ENCODE measurements at regions not wholly inside any gene's neighbourhood (a gene's known extent, or its start where the extent isn't known, plus 50 kb on each side); places are given as distances from the start of the nearest gene placed in this dataset.
A peak's percentile ranks its signal among the peaks of the same experiment; 100 is the strongest.

DNA sequence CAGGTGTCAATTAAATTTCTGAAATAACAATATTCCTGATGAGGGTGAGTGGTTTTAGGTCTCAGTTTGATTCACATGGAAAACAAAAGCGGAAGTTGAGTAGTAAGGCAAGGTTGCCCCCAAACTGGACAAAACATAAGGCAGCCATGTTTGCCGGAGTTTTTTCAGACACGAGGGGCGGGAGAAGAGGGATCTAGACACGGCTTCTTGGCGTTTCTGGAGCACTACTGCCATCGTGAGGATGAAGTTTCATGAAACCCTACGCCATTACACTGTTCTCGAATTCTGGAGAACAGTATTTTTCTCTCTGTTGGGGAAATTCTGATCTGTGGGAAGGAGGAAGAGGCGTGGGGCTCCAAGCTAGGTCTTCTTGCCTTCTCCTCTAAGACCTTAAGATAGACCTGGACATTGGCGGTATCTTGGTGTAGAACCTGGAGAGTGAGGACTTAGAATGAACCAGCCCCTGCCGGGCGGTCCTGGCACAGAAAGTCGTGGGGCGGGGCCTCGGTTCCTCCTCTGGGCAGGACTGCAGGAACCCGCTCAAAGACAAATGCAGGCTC lies 160.3 kb downstream of the OR13H1 start:
- Histone ChIP-seq H3K36me3 (ENCODE audit: control insufficient read depth, insufficient read depth, low read length) (peaks cover 85% of the 10 kb centered on the region), H3K9ac (ENCODE audit: low read depth, low read length) (no peak overlapping the region), H3K9me3 (ENCODE audit: control insufficient read depth, insufficient read depth, low read length) (peaks cover 5% of the 10 kb centered on the region), H3K4me3 (ENCODE audit: low read depth, low read length) (no peak overlapping the region), H3K27ac (ENCODE audit: low read depth, low read length) (no peak overlapping the region), H3K27me3 (ENCODE audit: control insufficient read depth, insufficient read depth, low read length) (no peaks in the 10 kb centered on the region), H3K4me1 (ENCODE audit: control insufficient read depth, insufficient read depth, low read length) (no peaks in the 10 kb centered on the region)

DNA sequence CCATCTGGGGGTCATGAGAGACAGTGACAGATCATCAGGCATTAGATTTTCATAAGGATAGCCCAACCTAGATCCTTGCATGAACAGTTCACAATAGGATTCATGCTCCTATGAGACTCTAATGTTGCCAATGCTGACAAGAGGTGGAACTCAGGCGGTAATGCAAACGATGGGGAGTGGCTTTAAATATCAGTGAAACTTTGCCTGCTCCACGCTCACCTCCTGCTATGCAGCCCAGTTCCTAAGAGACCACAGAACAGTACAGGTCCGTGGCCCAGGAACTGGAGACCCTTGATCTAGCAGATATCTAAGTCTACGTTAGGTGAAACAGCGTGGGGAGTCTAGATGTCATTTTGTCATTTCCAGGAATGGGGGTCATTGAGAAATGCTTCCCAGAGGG lies 165.7 kb downstream of the OR13H1 start:
- Histone ChIP-seq H3K27ac (ENCODE audit: low read depth, low read length) (no peak overlapping the region), H3K9ac (ENCODE audit: low read depth, low read length) (no peak overlapping the region), H3K4me1 (ENCODE audit: control insufficient read depth, insufficient read depth, low read length) (no peaks in the 10 kb centered on the region), H3K36me3 (ENCODE audit: control insufficient read depth, insufficient read depth, low read length) (peaks cover 68% of the 10 kb centered on the region), H3K9me3 (ENCODE audit: control insufficient read depth, insufficient read depth, low read length) (peaks cover 32% of the 10 kb centered on the region), H3K27me3 (ENCODE audit: control insufficient read depth, insufficient read depth, low read length) (no peaks in the 10 kb centered on the region), H3K4me3 (ENCODE audit: low read depth, low read length) (no peak overlapping the region)

DNA sequence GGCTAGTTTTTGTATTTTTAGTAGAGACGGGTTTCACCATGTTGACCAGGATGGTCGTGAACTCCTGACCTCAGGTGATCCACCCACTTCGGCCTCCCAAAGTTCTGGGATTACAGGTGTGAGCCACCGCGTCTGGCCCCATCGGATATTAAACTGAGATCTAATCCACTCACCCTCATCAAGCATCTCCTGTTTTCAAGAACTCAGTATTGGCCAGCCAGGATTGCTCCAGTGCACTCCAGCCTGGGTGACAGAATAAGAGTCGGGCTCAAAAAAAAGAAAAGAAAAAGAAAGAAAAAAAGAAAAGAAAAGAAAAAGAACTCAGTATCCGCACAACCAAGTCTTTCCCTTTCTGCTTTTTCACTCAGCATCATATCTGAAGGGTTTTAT lies 167.6 kb downstream of the OR13H1 start:
- Histone ChIP-seq H3K9me3 (ENCODE audit: control insufficient read depth, insufficient read depth, low read length) (peaks cover 32% of the 10 kb centered on the region), H3K27me3 (ENCODE audit: control insufficient read depth, insufficient read depth, low read length) (no peaks in the 10 kb centered on the region), H3K4me3 (ENCODE audit: low read depth, low read length) (no peak overlapping the region), H3K36me3 (ENCODE audit: control insufficient read depth, insufficient read depth, low read length) (peaks cover 51% of the 10 kb centered on the region), H3K9ac (ENCODE audit: low read depth, low read length) (no peak overlapping the region), H3K27ac (ENCODE audit: low read depth, low read length) (no peak overlapping the region), H3K4me1 (ENCODE audit: control insufficient read depth, insufficient read depth, low read length) (no peaks in the 10 kb centered on the region)

DNA sequence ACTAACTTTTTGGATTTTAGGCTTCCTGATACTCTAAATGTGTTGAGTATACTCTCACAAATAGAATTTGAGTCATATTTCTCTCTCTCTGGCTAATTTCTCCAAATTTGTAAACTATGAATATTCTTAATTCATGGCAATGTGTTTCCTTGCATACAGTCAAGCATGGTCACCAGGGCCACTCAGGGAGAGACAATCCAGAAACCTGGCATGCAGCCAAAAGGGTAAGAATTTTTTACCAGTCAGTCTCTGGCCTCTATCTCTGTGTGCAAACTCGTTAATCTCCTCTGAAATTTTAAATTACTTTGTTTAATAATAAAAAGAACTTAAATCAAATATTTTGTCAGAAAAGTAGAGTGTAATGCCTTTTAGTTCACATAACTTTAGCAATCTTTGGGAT lies 179.8 kb downstream of the OR13H1 start:
- no peaks in the 10 kb centered on the region for H3K27me3 ChIP-seq (ENCODE audit: control insufficient read depth, insufficient read depth, low read length)
- H3K9ac ChIP-seq (ENCODE audit: low read depth, low read length) = no peak overlapping the region
- 0 out of 2 replicates have a peak, but pooled peaks cover 4% of the 10 kb centered on the region for H3K4me1 ChIP-seq (ENCODE audit: control insufficient read depth, insufficient read depth, low read length)
- H3K36me3 ChIP-seq (ENCODE audit: control insufficient read depth, insufficient read depth, low read length) = peaks cover 57% of the 10 kb centered on the region
- H3K4me3 ChIP-seq (ENCODE audit: low read depth, low read length) = no peak overlapping the region
- H3K27ac ChIP-seq (ENCODE audit: low read depth, low read length) = no peak overlapping the region
- peaks cover 15% of the 10 kb centered on the region for H3K9me3 ChIP-seq (ENCODE audit: control insufficient read depth, insufficient read depth, low read length)

DNA sequence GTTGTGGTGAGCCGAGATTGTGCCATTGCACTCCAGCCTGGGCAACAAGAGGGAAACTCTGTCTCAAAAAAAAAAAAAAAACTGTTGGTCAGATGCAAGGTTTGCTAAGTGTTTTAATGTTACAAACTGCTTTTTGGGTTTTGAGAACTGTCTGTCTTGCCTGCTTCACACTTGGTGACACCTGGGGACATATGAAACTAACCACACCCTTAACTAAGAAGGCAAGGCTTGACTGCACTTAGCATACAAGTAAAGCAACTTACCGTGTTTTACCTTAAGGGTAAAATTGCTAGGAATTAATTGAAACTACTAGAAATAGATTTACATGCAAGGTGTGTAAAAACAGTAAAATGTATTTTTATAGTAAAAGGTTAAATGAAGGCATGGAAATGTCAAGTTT lies 180.4 kb downstream of the OR13H1 start:
- peaks cover 53% of the 10 kb centered on the region for H3K36me3 ChIP-seq (ENCODE audit: control insufficient read depth, insufficient read depth, low read length)
- H3K9ac ChIP-seq (ENCODE audit: low read depth, low read length) = no peak overlapping the region
- H3K9me3 ChIP-seq (ENCODE audit: control insufficient read depth, insufficient read depth, low read length) = peaks cover 15% of the 10 kb centered on the region
- 0 out of 2 replicates have a peak, but pooled peaks cover 4% of the 10 kb centered on the region for H3K4me1 ChIP-seq (ENCODE audit: control insufficient read depth, insufficient read depth, low read length)
- H3K27ac ChIP-seq (ENCODE audit: low read depth, low read length) = no peak overlapping the region
- no peaks in the 10 kb centered on the region for H3K27me3 ChIP-seq (ENCODE audit: control insufficient read depth, insufficient read depth, low read length)
- no peak overlapping the region for H3K4me3 ChIP-seq (ENCODE audit: low read depth, low read length)

DNA sequence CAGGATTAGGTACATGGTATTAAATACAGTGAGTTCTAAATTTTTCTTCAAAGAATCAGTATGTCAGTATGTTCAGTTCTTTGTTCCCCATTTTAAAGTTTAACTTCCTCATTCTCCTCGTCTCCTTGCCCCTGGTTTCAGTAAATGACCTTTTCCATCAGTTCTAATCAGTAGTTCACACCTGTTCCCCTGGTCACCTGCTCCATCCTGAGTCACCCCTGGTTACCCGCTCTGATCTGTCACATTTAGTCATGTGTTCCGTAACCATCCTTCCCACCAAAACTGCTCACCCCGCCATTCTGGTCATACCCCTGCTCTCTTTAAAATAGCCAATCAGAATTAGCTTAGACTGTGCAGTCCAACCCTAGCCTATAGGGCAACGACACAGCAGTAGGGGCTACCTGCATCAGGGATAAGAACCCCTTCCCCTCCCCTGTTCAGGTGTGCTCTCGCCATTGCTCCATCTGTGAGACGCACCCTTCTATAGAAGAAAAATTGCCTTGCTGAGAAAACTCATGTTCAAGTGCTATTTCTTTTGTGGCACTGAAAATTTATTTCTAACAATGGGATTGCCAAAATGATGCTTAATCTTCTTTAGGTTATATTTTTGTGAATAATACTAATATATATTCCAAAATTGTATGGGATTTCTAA lies 181.3 kb downstream of the OR13H1 start:
- peaks cover 50% of the 10 kb centered on the region for H3K36me3 ChIP-seq (ENCODE audit: control insufficient read depth, insufficient read depth, low read length)
- no peak overlapping the region for H3K27ac ChIP-seq (ENCODE audit: low read depth, low read length)
- peaks cover 15% of the 10 kb centered on the region for H3K9me3 ChIP-seq (ENCODE audit: control insufficient read depth, insufficient read depth, low read length)
- no peaks in the 10 kb centered on the region for H3K27me3 ChIP-seq (ENCODE audit: control insufficient read depth, insufficient read depth, low read length)
- H3K4me1 ChIP-seq (ENCODE audit: control insufficient read depth, insufficient read depth, low read length) = 0 out of 2 replicates have a peak, but pooled peaks cover 4% of the 10 kb centered on the region
- H3K9ac ChIP-seq (ENCODE audit: low read depth, low read length) = no peak overlapping the region
- no peak overlapping the region for H3K4me3 ChIP-seq (ENCODE audit: low read depth, low read length)

DNA sequence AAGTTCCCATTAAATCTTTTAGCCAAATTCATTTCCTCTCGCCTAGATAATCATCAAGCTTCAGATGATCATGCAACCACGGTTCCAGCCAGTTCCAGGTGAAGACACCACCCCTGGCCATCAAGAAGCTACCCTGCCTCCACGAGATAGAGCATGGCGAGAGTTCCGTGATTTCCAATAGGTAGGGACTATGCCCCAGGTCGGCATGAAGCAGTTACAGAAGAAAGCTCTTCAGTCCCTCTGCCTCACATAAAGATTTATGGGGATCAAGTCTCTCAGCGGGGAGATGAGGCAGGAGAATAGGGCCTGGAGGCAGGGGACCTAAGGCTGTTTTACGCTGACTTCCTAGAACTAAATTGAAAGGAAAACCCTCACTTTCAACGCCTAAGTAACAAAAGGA lies 183.9 kb downstream of the OR13H1 start:
- Histone ChIP-seq H3K27ac (ENCODE audit: low read depth, low read length) (no peak overlapping the region), H3K4me3 (ENCODE audit: low read depth, low read length) (no peak overlapping the region), H3K27me3 (ENCODE audit: control insufficient read depth, insufficient read depth, low read length) (no peaks in the 10 kb centered on the region), H3K4me1 (ENCODE audit: control insufficient read depth, insufficient read depth, low read length) (no peaks in the 10 kb centered on the region), H3K36me3 (ENCODE audit: control insufficient read depth, insufficient read depth, low read length) (peaks cover 62% of the 10 kb centered on the region), H3K9ac (ENCODE audit: low read depth, low read length) (no peak overlapping the region), H3K9me3 (ENCODE audit: control insufficient read depth, insufficient read depth, low read length) (peaks cover 15% of the 10 kb centered on the region)

DNA sequence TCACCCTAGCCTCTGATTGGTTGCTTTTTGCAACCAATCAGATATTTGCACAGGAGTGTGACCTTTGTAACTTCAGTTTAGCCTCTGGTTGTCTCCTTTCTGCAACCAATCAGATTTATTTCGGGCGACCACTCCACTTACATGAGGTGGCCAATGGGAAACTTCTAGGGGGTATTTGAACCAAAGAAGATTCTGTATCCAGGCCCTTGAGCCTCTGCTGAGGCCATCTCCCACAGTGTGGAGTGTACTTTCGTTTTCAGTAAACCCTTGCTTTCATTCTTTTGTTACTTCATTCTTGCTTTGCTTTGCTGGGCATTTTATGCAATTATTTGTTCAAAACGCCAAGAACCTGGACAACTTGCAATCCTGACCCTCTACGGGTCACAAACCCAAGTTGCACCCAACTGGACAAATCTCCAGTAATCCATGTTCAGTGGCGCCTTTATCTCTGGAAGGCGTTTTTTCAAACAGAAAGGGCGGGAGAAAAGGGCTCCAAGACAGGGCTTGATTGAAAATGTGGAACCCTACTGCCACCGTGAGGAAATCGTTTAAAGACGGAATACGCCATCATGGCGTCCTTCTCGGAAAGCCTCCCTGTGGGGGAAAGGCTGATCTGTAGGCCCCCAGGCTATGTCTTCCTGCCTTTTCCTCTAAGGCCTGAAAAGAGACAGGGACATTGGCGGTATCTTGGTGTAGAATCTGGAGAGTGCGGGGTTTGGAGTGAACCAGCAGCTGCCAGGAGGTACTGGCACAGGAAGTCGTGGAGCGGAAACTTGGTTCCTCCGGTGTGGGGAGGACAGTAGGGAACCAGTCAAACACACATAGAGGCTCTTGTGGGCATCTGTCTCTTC lies 184.6 kb downstream of the OR13H1 start:
- Histone ChIP-seq H3K9me3 (ENCODE audit: control insufficient read depth, insufficient read depth, low read length) (peaks cover 15% of the 10 kb centered on the region), H3K4me3 (ENCODE audit: low read depth, low read length) (no peak overlapping the region), H3K4me1 (ENCODE audit: control insufficient read depth, insufficient read depth, low read length) (no peaks in the 10 kb centered on the region), H3K27me3 (ENCODE audit: control insufficient read depth, insufficient read depth, low read length) (no peaks in the 10 kb centered on the region), H3K36me3 (ENCODE audit: control insufficient read depth, insufficient read depth, low read length) (peaks cover 68% of the 10 kb centered on the region), H3K27ac (ENCODE audit: low read depth, low read length) (peak overlapping the region; percentile 2), H3K9ac (ENCODE audit: low read depth, low read length) (no peak overlapping the region)

DNA sequence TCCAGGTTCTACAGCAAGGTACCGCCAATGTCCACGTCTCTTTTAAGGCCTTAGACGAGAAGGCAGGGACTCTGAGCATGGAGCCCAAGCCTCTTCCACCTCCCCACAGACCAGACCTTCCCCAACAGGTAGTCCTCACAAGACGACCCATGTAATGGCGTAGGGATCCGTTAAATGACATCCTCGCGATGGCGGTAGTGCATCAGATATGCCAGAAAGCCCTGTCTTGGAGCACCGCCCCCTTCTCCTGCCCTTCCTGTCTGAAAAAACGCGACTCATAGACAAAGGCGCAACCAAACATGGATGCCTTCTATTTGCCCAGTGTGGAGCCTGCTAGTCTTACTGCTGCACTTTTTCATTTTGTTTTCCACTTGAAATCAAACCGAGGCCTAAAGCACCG lies 185.4 kb downstream of the OR13H1 start:
- Histone ChIP-seq H3K9ac (ENCODE audit: low read depth, low read length) (no peak overlapping the region), H3K9me3 (ENCODE audit: control insufficient read depth, insufficient read depth, low read length) (peaks cover 15% of the 10 kb centered on the region), H3K4me3 (ENCODE audit: low read depth, low read length) (no peak overlapping the region)

DNA sequence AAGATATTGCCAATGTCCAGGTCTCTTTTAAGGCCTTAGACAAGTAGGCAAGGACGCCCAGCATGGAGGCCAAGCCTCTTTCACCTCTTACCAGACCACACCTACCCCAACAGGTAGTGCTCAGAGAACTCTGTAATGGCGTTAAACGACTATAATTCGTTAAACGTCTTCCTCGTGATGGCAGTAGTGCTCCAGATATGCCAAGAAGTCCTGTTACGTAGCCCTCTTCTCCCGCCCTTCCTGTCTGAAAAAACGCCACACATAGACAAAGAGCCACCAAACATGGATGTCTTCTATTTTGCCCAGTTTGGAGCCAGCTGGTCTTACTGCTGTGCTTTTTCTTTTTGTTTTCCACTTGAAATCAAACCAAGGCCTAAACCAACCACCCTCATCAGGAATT lies 190.7 kb downstream of the OR13H1 start:
- Histone ChIP-seq H3K9me3 (ENCODE audit: control insufficient read depth, insufficient read depth, low read length) (no peaks in the 10 kb centered on the region), H3K4me1 (ENCODE audit: control insufficient read depth, insufficient read depth, low read length) (no peaks in the 10 kb centered on the region), H3K4me3 (ENCODE audit: low read depth, low read length) (no peak overlapping the region), H3K27ac (ENCODE audit: low read depth, low read length) (no peak overlapping the region), H3K36me3 (ENCODE audit: control insufficient read depth, insufficient read depth, low read length) (peaks cover 91% of the 10 kb centered on the region), H3K27me3 (ENCODE audit: control insufficient read depth, insufficient read depth, low read length) (no peaks in the 10 kb centered on the region), H3K9ac (ENCODE audit: low read depth, low read length) (no peak overlapping the region)

More for the DNA sequence above, 185.4 kb downstream of the OR13H1 start:
- Histone ChIP-seq H3K36me3 (ENCODE audit: control insufficient read depth, insufficient read depth, low read length) (peaks cover 72% of the 10 kb centered on the region), H3K27me3 (ENCODE audit: control insufficient read depth, insufficient read depth, low read length) (no peaks in the 10 kb centered on the region), H3K4me1 (ENCODE audit: control insufficient read depth, insufficient read depth, low read length) (no peaks in the 10 kb centered on the region), H3K27ac (ENCODE audit: low read depth, low read length) (peak overlapping the region; percentile 2)

DNA sequence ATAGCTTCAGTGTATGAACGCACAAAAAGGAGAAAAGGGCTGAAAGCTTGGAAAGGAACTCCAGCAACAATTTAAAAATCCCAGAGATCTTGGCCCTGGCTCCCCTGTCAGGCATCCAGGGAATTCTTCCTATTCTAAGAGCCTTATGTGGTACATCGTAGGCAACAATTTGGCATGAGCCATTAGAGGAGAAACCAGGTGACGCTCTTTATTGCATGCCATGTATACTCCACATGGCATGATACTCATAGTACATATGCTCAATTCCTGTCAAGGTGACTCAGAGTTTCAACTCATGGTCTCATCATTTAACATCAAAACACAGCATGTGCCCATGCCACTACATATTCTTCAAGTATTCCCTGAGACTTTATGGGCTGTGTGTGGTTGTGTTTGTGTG lies 191.3 kb downstream of the OR13H1 start:
- no peaks in the 10 kb centered on the region for H3K27me3 ChIP-seq (ENCODE audit: control insufficient read depth, insufficient read depth, low read length)
- H3K36me3 ChIP-seq (ENCODE audit: control insufficient read depth, insufficient read depth, low read length) = peaks cover 92% of the 10 kb centered on the region
- no peak overlapping the region for H3K27ac ChIP-seq (ENCODE audit: low read depth, low read length)
- no peak overlapping the region for H3K9ac ChIP-seq (ENCODE audit: low read depth, low read length)
- no peak overlapping the region for H3K4me3 ChIP-seq (ENCODE audit: low read depth, low read length)
- no peaks in the 10 kb centered on the region for H3K9me3 ChIP-seq (ENCODE audit: control insufficient read depth, insufficient read depth, low read length)
- H3K4me1 ChIP-seq (ENCODE audit: control insufficient read depth, insufficient read depth, low read length) = no peaks in the 10 kb centered on the region
